ENCODE measurements at regions not wholly inside any gene's neighbourhood (a gene's known extent, or its start where the extent isn't known, plus 50 kb on each side); places are given as distances from the start of the nearest gene placed in this dataset.
"Not testable (repeated sequence)": the region's sequence is repeated elsewhere in the genome, so short reads cannot be mapped to it uniquely, and the experiment has no call there.

GRCh38 chr10:81280497-81281479 lies 594.2 kb upstream of the NRG3 start:
- DNase-seq: no peak

- no peak for DNase-seq
Observed at GRCh38 chr10:81288544-81288943, 586.5 kb upstream of the NRG3 start.

- DNase-seq: no peak
Observed at GRCh38 chr10:81297292-81297691, 577.7 kb upstream of the NRG3 start.

- no peak for DNase-seq
Observed at GRCh38 chr10:81303656-81304055, 571.3 kb upstream of the NRG3 start.

- no peak for DNase-seq
Observed at GRCh38 chr10:81306971-81307782, 567.8 kb upstream of the NRG3 start.

GRCh38 chr10:81309041-81309552 lies 565.9 kb upstream of the NRG3 start:
- DNase-seq: no peak

- DNase-seq: no peak
Observed at GRCh38 chr10:81314471-81314870, 560.5 kb upstream of the NRG3 start.

DNA sequence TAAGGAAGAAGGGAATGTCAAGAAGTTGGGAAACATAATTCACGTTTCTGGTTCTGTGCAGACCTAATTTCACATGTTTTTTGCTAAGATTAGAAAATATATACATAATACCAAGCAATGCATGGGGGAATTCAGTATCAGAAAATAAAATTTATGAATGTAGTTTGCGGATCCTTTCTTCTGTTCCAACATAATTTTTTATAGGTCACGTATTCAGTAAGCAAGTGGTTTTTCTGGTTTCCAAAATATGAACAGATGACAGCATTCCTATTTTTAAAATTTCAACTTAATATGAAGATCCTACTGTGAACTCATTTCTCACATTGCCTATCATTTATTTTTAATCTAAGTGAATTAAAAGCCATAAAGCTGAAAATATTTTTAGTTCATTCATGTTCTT lies 560.0 kb upstream of the NRG3 start:
- no peak for DNase-seq

DNA sequence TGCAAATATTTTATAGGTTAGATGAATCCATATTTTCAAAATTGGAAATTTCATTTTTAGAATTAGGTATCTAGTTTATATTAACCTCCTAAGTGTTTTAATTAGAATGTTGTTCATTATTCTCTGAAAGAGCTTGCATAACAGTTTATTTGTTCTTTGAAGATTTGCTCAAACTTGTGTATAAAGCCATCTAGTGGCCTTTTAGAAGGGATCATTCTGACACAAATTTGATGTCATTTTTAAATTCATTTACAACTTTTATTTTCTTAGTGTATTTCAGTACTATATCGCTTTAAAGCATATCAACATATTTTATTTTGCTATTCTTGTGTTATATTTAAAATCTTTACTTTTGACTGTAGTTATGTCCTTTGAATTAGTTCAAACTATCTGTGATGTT lies 527.0 kb upstream of the NRG3 start:
- DNase-seq: no peak

- DNase-seq: no peak
Observed at GRCh38 chr10:81367132-81367531, 507.9 kb upstream of the NRG3 start.

GRCh38 chr10:81386817-81387216 lies 488.2 kb upstream of the NRG3 start:
- DNase-seq: no peak

- DNase-seq: no peak
Observed at GRCh38 chr10:81403451-81403850, 471.5 kb upstream of the NRG3 start.

- no peak for DNase-seq
Observed at GRCh38 chr10:81405399-81405798, 469.6 kb upstream of the NRG3 start.

- DNase-seq: no peak
Observed at GRCh38 chr10:81414038-81414437, 461.0 kb upstream of the NRG3 start.

- DNase-seq: no peak
Observed at GRCh38 chr10:81426722-81427121, 448.3 kb upstream of the NRG3 start.

GRCh38 chr10:81428456-81429134 lies 446.4 kb upstream of the NRG3 start:
- DNase-seq: no peak

GRCh38 chr10:81439445-81439844 lies 435.5 kb upstream of the NRG3 start:
- DNase-seq: no peak

DNA sequence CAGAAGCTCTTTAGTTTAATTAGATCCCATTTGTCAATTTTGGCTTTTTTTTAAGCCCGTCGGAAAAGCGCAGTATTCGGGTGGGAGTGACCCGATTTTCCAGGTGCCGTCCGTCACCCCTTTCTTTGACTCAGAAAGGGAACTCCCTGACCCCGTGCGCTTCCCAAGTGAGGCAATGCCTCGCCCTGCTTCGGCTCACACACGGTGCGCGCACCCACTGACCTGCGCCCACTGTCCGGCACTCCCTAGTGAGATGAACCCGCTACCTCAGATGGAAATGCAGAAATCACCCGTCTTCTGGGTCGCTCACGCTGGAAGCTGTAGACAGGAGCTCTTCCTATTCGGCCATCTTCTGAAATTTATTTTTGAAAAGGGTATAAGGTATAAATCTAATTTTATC lies 433.4 kb upstream of the NRG3 start:
- not testable (repeated sequence) for DNase-seq

GRCh38 chr10:81444242-81444929 lies 430.6 kb upstream of the NRG3 start:
- DNase-seq: no peak

GRCh38 chr10:81450651-81451050 lies 424.3 kb upstream of the NRG3 start:
- DNase-seq: no peak

GRCh38 chr10:81472927-81473470 lies 402.0 kb upstream of the NRG3 start:
- DNase-seq: no peak

- DNase-seq: no peak
Observed at GRCh38 chr10:81473755-81474154, 401.2 kb upstream of the NRG3 start.

Data from CD4-positive, alpha-beta T cell treated with Interleukin-1 beta for 1 hour (primary cell).